ENCODE measurements at regions not wholly inside any gene's neighbourhood (a gene's known extent, or its start where the extent isn't known, plus 50 kb on each side); places are given as distances from the start of the nearest gene placed in this dataset.

GRCh38 chr6:10205892-10206291 lies 209.0 kb downstream of the TFAP2A start:
- TF ChIP-seq CTCF (IDR thresholded peaks at IDR 0.05) (no peak), POLR2AphosphoS5 (IDR thresholded peaks at IDR 0.05; ENCODE audit: low read depth, low read length) (no peak), REST (IDR thresholded peaks at IDR 0.05; ENCODE audit: insufficient read depth in 1 of 2, low read depth in 2 of 2, low read length in 1 of 2) (no peak), SIN3A (IDR thresholded peaks at IDR 0.05; ENCODE audit: borderline replicate concordance, insufficient read depth, low read depth, low read length) (no peak), TCF7L2 (IDR thresholded peaks at IDR 0.05; ENCODE audit: low read depth, low read length) (no peak)

Measured in Panc1 (cell line).